Mesenchymal stem cell (in vitro differentiated cells and primary cell): ENCODE measurements at regions not wholly inside any gene's neighbourhood (a gene's known extent, or its start where the extent isn't known, plus 50 kb on each side); places are given as distances from the start of the nearest gene placed in this dataset.

Experiments
- DNase-seq: peaks from one replicate; pipeline ENCODE4 v3.0.0-alpha.2; 2013
- H2AFZ ChIP-seq: one replicate; pipeline ENCODE4 v1.6.1; 2013; ENCODE audit warnings: low read depth, mild to moderate bottlenecking, control low read depth, inconsistent platforms, low read length, moderate library complexity
- H2AK5ac ChIP-seq: 2 replicates; pipeline ENCODE4 v1.6.1; 2013; ENCODE audit warnings: low read length, moderate library complexity, mild to moderate bottlenecking, inconsistent platforms; ENCODE audit not compliant: severe bottlenecking
- H2BK120ac ChIP-seq: one replicate; pipeline ENCODE4 v1.6.1; 2013; ENCODE audit warnings: low read depth, mild to moderate bottlenecking, inconsistent platforms, low read length, moderate library complexity
- H2BK12ac ChIP-seq, 2 experiments: one replicate each; pipeline ENCODE4 v1.6.1; 2013; ENCODE audit warnings: inconsistent platforms in 2 of 2, low read length in 2 of 2, mild to moderate bottlenecking in 2 of 2, moderate library complexity in 2 of 2, control low read depth in 1 of 2
- H2BK15ac ChIP-seq: one replicate; pipeline ENCODE4 v1.6.1; 2013; ENCODE audit warnings: mild to moderate bottlenecking, low read depth, inconsistent platforms; ENCODE audit not compliant: poor library complexity, severe bottlenecking
- H2BK5ac ChIP-seq: 2 replicates; pipeline ENCODE4 v1.6.1; 2013; ENCODE audit warnings: low read depth, mild to moderate bottlenecking, low read length, control low read depth, inconsistent platforms; ENCODE audit not compliant: poor library complexity, severe bottlenecking
- H3K14ac ChIP-seq, 2 experiments: one replicate each; pipeline ENCODE4 v1.6.1; 2013; ENCODE audit warnings: inconsistent platforms in 2 of 2, low read length in 2 of 2, control low read depth in 1 of 2, mild to moderate bottlenecking in 1 of 2, moderate library complexity in 1 of 2
- H3K18ac ChIP-seq, 2 experiments: one replicate each; pipeline ENCODE4 v1.6.1; 2013; ENCODE audit warnings: inconsistent platforms in 2 of 2, low read length in 2 of 2, control low read depth in 1 of 2, low read depth in 1 of 2, mild to moderate bottlenecking in 1 of 2
- H3K23ac ChIP-seq, 2 experiments: one replicate each; pipeline ENCODE4 v1.6.1; 2013; ENCODE audit warnings: inconsistent platforms in 2 of 2, low read length in 2 of 2, mild to moderate bottlenecking in 2 of 2, moderate library complexity in 2 of 2, control low read depth in 1 of 2
- H3K27ac ChIP-seq: 2 replicates; pipeline ENCODE4 v1.5.1; 2013; ENCODE audit warnings: mild to moderate bottlenecking, moderate library complexity, low read length, control low read depth, inconsistent platforms; ENCODE audit not compliant: poor library complexity, severe bottlenecking
- H3K27me3 ChIP-seq, 2 experiments: 2 replicates each; pipeline versions ENCODE4 v1.6.1 to v1.7.0; 2013; ENCODE audit warnings: low read length in 2 of 2, mild to moderate bottlenecking in 2 of 2, moderate library complexity in 2 of 2, control low read depth in 1 of 2, inconsistent platforms in 1 of 2; ENCODE audit not compliant: control insufficient read depth in 1 of 2, insufficient read depth in 1 of 2
- H3K36me3 ChIP-seq, 2 experiments: 2 replicates each; pipeline versions ENCODE4 v1.6.1 to v1.7.0; 2013; ENCODE audit warnings: low read length in 2 of 2, control low read depth in 1 of 2, inconsistent platforms in 1 of 2, low read depth in 1 of 2, mild to moderate bottlenecking in 1 of 2; ENCODE audit not compliant: insufficient read depth in 2 of 2, control insufficient read depth in 1 of 2
- H3K4ac ChIP-seq, 2 experiments: one replicate each; pipeline ENCODE4 v1.6.1; 2013; ENCODE audit warnings: inconsistent platforms in 2 of 2, low read length in 2 of 2, mild to moderate bottlenecking in 2 of 2, moderate library complexity in 2 of 2, control low read depth in 1 of 2, low read depth in 1 of 2
- H3K4me1 ChIP-seq: 2 replicates; pipeline ENCODE4 v1.6.1; 2013; ENCODE audit warnings: low read depth, low read length, control low read depth; ENCODE audit not compliant: control insufficient read depth, insufficient read depth
- H3K4me2 ChIP-seq: 2 replicates; pipeline ENCODE4 v1.6.1; 2013; ENCODE audit warnings: low read length, mild to moderate bottlenecking, inconsistent platforms; ENCODE audit not compliant: poor library complexity, severe bottlenecking
- H3K4me3 ChIP-seq, 2 experiments: 2 replicates each; pipeline versions ENCODE4 v1.5.1 to v1.7.0; 2013; ENCODE audit warnings: low read length in 2 of 2, mild to moderate bottlenecking in 2 of 2, control low read depth in 1 of 2, low read depth in 1 of 2; ENCODE audit not compliant: insufficient read depth in 1 of 2
- H3K79me1 ChIP-seq: replicated peaks from 2 replicates; pipeline ENCODE4 v1.6.1; 2013; ENCODE audit warnings: mild to moderate bottlenecking, control low read depth, low read length, inconsistent platforms; ENCODE audit not compliant: poor library complexity, severe bottlenecking
- H3K9ac ChIP-seq: 2 replicates; pipeline ENCODE4 v1.7.0; 2013; ENCODE audit warnings: mild to moderate bottlenecking, low read length, moderate library complexity
- H3K9me3 ChIP-seq: 2 replicates; pipeline ENCODE4 v1.7.0; 2013; ENCODE audit warnings: mild to moderate bottlenecking, low read length; ENCODE audit not compliant: control insufficient read depth
- H4K8ac ChIP-seq: one replicate; pipeline ENCODE4 v1.6.1; 2013; ENCODE audit warnings: inconsistent platforms, mild to moderate bottlenecking, low read length, moderate library complexity
- H4K91ac ChIP-seq: one replicate; pipeline ENCODE4 v1.6.1; 2013; ENCODE audit warnings: mild to moderate bottlenecking, low read length, inconsistent platforms
- WGBS: methylation state at CpG from one replicate; pipeline ENCODE4 v1.1.7; 2013; ENCODE audit warnings: mixed read lengths; 5-methylcytosine and 5-hydroxymethylcytosine counted together

DNA sequence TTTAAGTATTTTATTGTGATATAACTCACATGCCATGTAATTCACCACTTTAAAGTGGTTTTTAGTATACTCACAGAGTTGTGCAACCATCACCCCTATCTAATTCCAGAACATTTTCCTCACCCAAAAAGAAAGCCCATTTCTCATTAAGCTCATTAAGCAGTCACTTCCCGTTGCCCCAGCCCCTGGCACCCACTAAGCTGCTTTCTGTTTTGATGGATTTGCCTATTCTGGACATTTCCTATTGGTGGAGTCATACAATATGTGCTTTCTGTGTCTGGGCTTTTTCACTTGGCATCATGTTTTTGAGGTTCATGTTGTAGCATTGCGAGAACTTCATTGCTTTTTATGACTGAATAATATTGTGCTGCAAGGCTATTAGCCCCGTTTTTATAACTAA, 66.0 kb downstream of the ARL6IP4 start:
- H2BK5ac ChIP-seq: no peak overlapping the region
- no peaks in the 10 kb centered on the region for H3K36me3 ChIP-seq
- no peak overlapping the region for H3K23ac ChIP-seq
- H3K4me2 ChIP-seq: no peak overlapping the region
- no peak overlapping the region for H2BK120ac ChIP-seq
- H2BK12ac ChIP-seq: no peak overlapping the region
- no peak overlapping the region for H4K8ac ChIP-seq
- WGBS: 95% methylated on average over 2 of the region's 3 CpGs
- H2AFZ ChIP-seq: no peak overlapping the region
- no peak overlapping the region for H3K4ac ChIP-seq
- H2BK15ac ChIP-seq: no peak overlapping the region
- no peak overlapping the region for H4K91ac ChIP-seq
- peaks cover 27% of the 10 kb centered on the region for H3K79me1 ChIP-seq
- H3K27me3 ChIP-seq: no peaks in the 10 kb centered on the region
- DNase-seq: no peak
- H3K4me1 ChIP-seq: peaks cover 15% of the 10 kb centered on the region
- no peak overlapping the region for H2AK5ac ChIP-seq
- no peaks in the 10 kb centered on the region for H3K9me3 ChIP-seq
- no peak overlapping the region for H3K9ac ChIP-seq
- H3K27ac ChIP-seq: no peak overlapping the region
- no peak overlapping the region for H3K4me3 ChIP-seq
- H3K18ac ChIP-seq: no peak overlapping the region
- no peak overlapping the region for H3K14ac ChIP-seq

GRCh38 chr12:123045678-123046077, 65.2 kb downstream of the ARL6IP4 start:
- H3K4me3 ChIP-seq: no peak overlapping the region
- peak overlapping the region; percentile 34 for H2BK15ac ChIP-seq
- DNase-seq: no peak
- no peak overlapping the region for H3K23ac ChIP-seq
- no peak overlapping the region for H2BK5ac ChIP-seq
- H3K9ac ChIP-seq: no peak overlapping the region
- H4K91ac ChIP-seq: peak overlapping the region; percentile 40
- no peak overlapping the region for H3K18ac ChIP-seq
- H2BK12ac ChIP-seq: peak overlapping the region in 1 of 2 experiments; percentile 15
- H2AK5ac ChIP-seq: no peak overlapping the region
- H3K4ac ChIP-seq: peak overlapping the region in 1 of 2 experiments; percentile 28
- no peaks in the 10 kb centered on the region for H3K9me3 ChIP-seq
- peak overlapping the region; percentile 21 for H4K8ac ChIP-seq
- H3K14ac ChIP-seq: no peak overlapping the region
- no peaks in the 10 kb centered on the region for H3K36me3 ChIP-seq
- no peak overlapping the region for H3K27ac ChIP-seq
- H3K4me1 ChIP-seq: peaks cover 15% of the 10 kb centered on the region
- no peak overlapping the region for H2AFZ ChIP-seq
- no peaks in the 10 kb centered on the region for H3K27me3 ChIP-seq
- 97% methylated on average over 6 of the region's 7 CpGs for WGBS
- no peak overlapping the region for H2BK120ac ChIP-seq
- H3K79me1 ChIP-seq: peaks cover 27% of the 10 kb centered on the region
- no peak overlapping the region for H3K4me2 ChIP-seq

DNA sequence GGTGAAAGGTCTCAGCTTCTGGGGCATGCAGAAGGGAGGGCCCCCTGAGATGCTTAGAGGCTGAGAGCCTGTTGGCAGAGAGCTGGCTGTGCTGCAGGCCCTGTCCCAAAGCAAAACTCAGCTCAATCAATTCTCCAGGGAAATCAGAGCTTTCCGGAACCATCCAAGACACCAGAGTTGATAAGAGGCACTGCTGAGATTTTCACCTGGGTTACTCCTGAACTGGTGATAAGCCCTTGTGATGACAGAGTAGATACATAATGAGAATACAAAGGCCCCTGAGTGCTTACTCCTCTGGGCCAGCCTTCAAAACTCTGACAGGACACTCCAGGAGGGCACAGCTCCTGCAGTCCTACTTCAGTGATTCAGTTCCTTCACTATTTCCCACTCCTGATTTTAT, 63.9 kb downstream of the ARL6IP4 start:
- Histone ChIP-seq H3K9me3 (no peaks in the 10 kb centered on the region), H3K4me1 (peaks cover 12% of the 10 kb centered on the region)

GRCh38 chr12:123043536-123044001, 63.1 kb downstream of the ARL6IP4 start:
- Histone ChIP-seq H4K8ac (peak overlapping the region; percentile 33), H3K18ac (peak overlapping the region; percentile 34 to 65), H4K91ac (no peak overlapping the region), H2BK15ac (no peak overlapping the region), H2BK5ac (no peak overlapping the region), H3K4me2 (no peak overlapping the region), H2BK12ac (peak overlapping the region; percentile 19 to 38), H3K4me3 (no peak overlapping the region), H2BK120ac (no peak overlapping the region), H3K79me1 (peaks cover 26% of the 10 kb centered on the region), H3K27ac (no peak overlapping the region), H3K36me3 (no peaks in the 10 kb centered on the region), H3K4ac (peak overlapping the region in 1 of 2 experiments; percentile 63), H3K14ac (no peak overlapping the region), H3K27me3 (no peaks in the 10 kb centered on the region), H3K9ac (peak overlapping the region; percentile 18), H2AK5ac (peak overlapping the region; percentile 50), H2AFZ (no peak overlapping the region), H3K23ac (no peak overlapping the region), H3K9me3 (no peaks in the 10 kb centered on the region), H3K4me1 (peaks cover 12% of the 10 kb centered on the region)
- WGBS: 7% methylated on average over 6 of the region's 7 CpGs
- DNase-seq: peak; percentile 97

More for the DNA sequence above, 63.9 kb downstream of the ARL6IP4 start:
- no peak overlapping the region for H4K8ac ChIP-seq
- peak overlapping the region; percentile 19 to 70 for H2BK12ac ChIP-seq
- no peak overlapping the region for H2AFZ ChIP-seq
- 67% methylated on average over 1 of the region's 1 CpG for WGBS
- no peak overlapping the region for H3K4me3 ChIP-seq
- peak overlapping the region in 1 of 2 experiments; percentile 63 for H3K4ac ChIP-seq
- H2BK5ac ChIP-seq: no peak overlapping the region
- no peak overlapping the region for H3K23ac ChIP-seq
- no peaks in the 10 kb centered on the region for H3K27me3 ChIP-seq
- H3K36me3 ChIP-seq: no peaks in the 10 kb centered on the region
- H2AK5ac ChIP-seq: peak overlapping the region; percentile 50
- H3K79me1 ChIP-seq: peaks cover 26% of the 10 kb centered on the region
- no peak overlapping the region for H3K27ac ChIP-seq
- no peak overlapping the region for H2BK120ac ChIP-seq
- H3K18ac ChIP-seq: peak overlapping the region; percentile 34 to 65
- H4K91ac ChIP-seq: no peak overlapping the region
- peak overlapping the region; percentile 18 for H3K9ac ChIP-seq
- H2BK15ac ChIP-seq: peak overlapping the region; percentile 63
- no peak overlapping the region for H3K4me2 ChIP-seq
- H3K14ac ChIP-seq: no peak overlapping the region
- DNase-seq: no peak
